Osteocyte (in vitro differentiated cells): ENCODE measurements at regions not wholly inside any gene's neighbourhood (a gene's known extent, or its start where the extent isn't known, plus 50 kb on each side); places are given as distances from the start of the nearest gene placed in this dataset.

Source experiments
- DNase-seq: peaks from one replicate; pipeline ENCODE4 v3.0.0; 2021; ENCODE audit warnings: mixed read lengths; ENCODE audit not compliant: unreplicated experiment; ENCODE audit errors: extremely low spot score
- H3K27ac Mint-ChIP-seq: one replicate; pipeline ENCODE4 v1.8.0; 2021; ENCODE audit warnings: mild to moderate bottlenecking, mixed read lengths; ENCODE audit not compliant: unreplicated experiment
- H3K27me3 Mint-ChIP-seq: one replicate; pipeline ENCODE4 v1.8.0; 2021; ENCODE audit warnings: mixed read lengths; ENCODE audit not compliant: unreplicated experiment
- H3K36me3 Mint-ChIP-seq: one replicate; pipeline ENCODE4 v1.8.0; 2021; ENCODE audit warnings: mixed read lengths; ENCODE audit not compliant: unreplicated experiment
- H3K4me1 Mint-ChIP-seq: one replicate; pipeline ENCODE4 v1.8.0; 2021; ENCODE audit warnings: mixed read lengths; ENCODE audit not compliant: unreplicated experiment
- H3K4me3 Mint-ChIP-seq: one replicate; pipeline ENCODE4 v1.8.0; 2021; ENCODE audit warnings: mild to moderate bottlenecking, moderate library complexity, mixed read lengths; ENCODE audit not compliant: unreplicated experiment
- H3K9me3 Mint-ChIP-seq: one replicate; pipeline ENCODE4 v1.8.0; 2021; ENCODE audit warnings: mixed read lengths; ENCODE audit not compliant: unreplicated experiment
- CTCF ChIP-seq: fragments of 200-600 bp; sonication (generic); IDR thresholded peaks from 2 replicates; pipeline ENCODE4 v1.5.0; 2021; ENCODE audit warnings: antibody characterized with exemption, mild to moderate bottlenecking, moderate library complexity

- Mint-ChIP-seq H3K36me3 (peaks cover 10% of the 10 kb centered on the region), H3K4me3 (no peak overlapping the region), H3K9me3 (no peaks in the 10 kb centered on the region), H3K27ac (no peak overlapping the region), H3K27me3 (no peaks in the 10 kb centered on the region), H3K4me1 (no peaks in the 10 kb centered on the region)
- peak; percentile 71 for DNase-seq
- TF ChIP-seq CTCF, result no peak
Observed at GRCh38 chr7:67341153-67341768, 344.6 kb downstream of the TYW1 start.

- no peak for TF ChIP-seq CTCF
- peaks cover 10% of the 10 kb centered on the region for H3K36me3 Mint-ChIP-seq
- H3K4me3 Mint-ChIP-seq, result no peak overlapping the region
- H3K9me3 Mint-ChIP-seq, result no peaks in the 10 kb centered on the region
- DNase-seq, result peak; percentile 63
- no peak overlapping the region for H3K27ac Mint-ChIP-seq
- H3K4me1 Mint-ChIP-seq, result no peaks in the 10 kb centered on the region
- H3K27me3 Mint-ChIP-seq, result no peaks in the 10 kb centered on the region
Observed at GRCh38 chr7:67343114-67343513, 346.5 kb downstream of the TYW1 start.

GRCh38 chr7:67343572-67343971 lies 346.9 kb downstream of the TYW1 start:
- H3K36me3 Mint-ChIP-seq, result peaks cover 10% of the 10 kb centered on the region
- DNase-seq, result peak; percentile 70
- H3K9me3 Mint-ChIP-seq, result no peaks in the 10 kb centered on the region
- no peak overlapping the region for H3K4me3 Mint-ChIP-seq
- no peaks in the 10 kb centered on the region for H3K4me1 Mint-ChIP-seq
- TF ChIP-seq CTCF, result no peak
- no peak overlapping the region for H3K27ac Mint-ChIP-seq
- no peaks in the 10 kb centered on the region for H3K27me3 Mint-ChIP-seq

GRCh38 chr7:67344481-67345193 lies 348.0 kb downstream of the TYW1 start:
- Mint-ChIP-seq H3K27me3 (no peaks in the 10 kb centered on the region), H3K4me3 (no peak overlapping the region), H3K27ac (no peak overlapping the region), H3K4me1 (no peaks in the 10 kb centered on the region), H3K9me3 (no peaks in the 10 kb centered on the region), H3K36me3 (peaks cover 7% of the 10 kb centered on the region)
- no peak for TF ChIP-seq CTCF
- peak; percentile 34 for DNase-seq

GRCh38 chr7:67346126-67346525 lies 349.5 kb downstream of the TYW1 start:
- H3K27ac Mint-ChIP-seq, result no peak overlapping the region
- no peak overlapping the region for H3K4me3 Mint-ChIP-seq
- H3K9me3 Mint-ChIP-seq, result no peaks in the 10 kb centered on the region
- H3K27me3 Mint-ChIP-seq, result no peaks in the 10 kb centered on the region
- H3K4me1 Mint-ChIP-seq, result no peaks in the 10 kb centered on the region
- DNase-seq, result peak; percentile 13
- no peak for TF ChIP-seq CTCF
- peaks cover 3% of the 10 kb centered on the region for H3K36me3 Mint-ChIP-seq
